HG02938 (cell line): ENCODE measurements at regions not wholly inside any gene's neighbourhood (a gene's known extent, or its start where the extent isn't known, plus 50 kb on each side); places are given as distances from the start of the nearest gene placed in this dataset.

ENCODE experiments used
- ATAC-seq: cut with Tn5 transposase; IDR thresholded peaks from one replicate; pipeline ENCODE4 v1.9.1; 2021; ENCODE audit warnings: mild to moderate bottlenecking, moderate library complexity; ENCODE audit not compliant: unreplicated experiment

DNA sequence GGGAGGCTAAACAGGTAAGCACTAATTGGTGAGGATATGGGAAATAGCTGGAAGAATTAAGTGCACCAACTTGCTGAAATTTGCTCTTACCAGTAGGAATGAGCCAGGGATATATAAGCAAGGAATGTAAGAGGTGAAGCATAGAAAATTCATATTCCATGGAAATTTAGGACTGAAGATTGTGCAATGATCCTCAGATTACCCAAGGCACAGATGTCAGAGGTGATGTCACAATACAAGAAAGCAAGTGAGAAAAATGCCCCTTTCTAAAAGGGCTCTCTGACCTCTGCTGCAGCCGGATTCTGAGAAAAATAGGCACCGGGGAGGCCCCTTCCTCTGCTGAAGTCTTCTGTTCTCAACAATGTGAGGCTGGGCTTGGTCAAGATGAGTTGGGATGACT lies 112.3 kb upstream of the ZNF678 start:
- ATAC-seq, result no peak

DNA sequence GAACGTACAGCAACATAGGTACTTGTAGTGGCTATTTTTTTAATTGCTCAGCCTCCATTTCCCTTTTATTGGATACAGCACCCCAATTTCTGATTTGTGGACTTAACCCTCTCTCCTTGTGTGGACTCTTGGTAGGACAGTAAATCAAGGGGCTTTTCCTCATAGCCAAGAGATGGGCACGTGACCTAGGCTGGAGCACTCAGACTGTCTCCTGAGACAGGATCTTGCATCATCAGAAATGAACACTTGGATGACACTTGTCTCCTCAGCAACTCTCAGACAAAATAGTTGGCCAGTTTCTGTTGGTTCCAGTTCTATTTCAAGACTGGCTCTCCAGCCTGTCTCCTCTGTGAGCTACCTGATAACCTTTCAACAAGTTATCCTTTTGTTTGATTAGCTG lies 112.9 kb upstream of the ZNF678 start:
- no peak for ATAC-seq

- ATAC-seq, result no peak
Observed at GRCh38 chr1:227449741-227450441, 113.5 kb upstream of the ZNF678 start.

- peak; percentile 63 for ATAC-seq
Observed at GRCh38 chr1:227449051-227449450, 114.3 kb upstream of the ZNF678 start.

GRCh38 chr1:227447531-227447990 lies 115.8 kb upstream of the ZNF678 start:
- no peak for ATAC-seq

GRCh38 chr1:227445746-227446145 lies 117.6 kb upstream of the ZNF678 start:
- ATAC-seq, result no peak

- ATAC-seq, result no peak
Observed at GRCh38 chr1:227445092-227445674, 118.2 kb upstream of the ZNF678 start.

GRCh38 chr1:227440182-227440581 lies 121.9 kb upstream of the CDC42BPA start:
- ATAC-seq, result no peak

DNA sequence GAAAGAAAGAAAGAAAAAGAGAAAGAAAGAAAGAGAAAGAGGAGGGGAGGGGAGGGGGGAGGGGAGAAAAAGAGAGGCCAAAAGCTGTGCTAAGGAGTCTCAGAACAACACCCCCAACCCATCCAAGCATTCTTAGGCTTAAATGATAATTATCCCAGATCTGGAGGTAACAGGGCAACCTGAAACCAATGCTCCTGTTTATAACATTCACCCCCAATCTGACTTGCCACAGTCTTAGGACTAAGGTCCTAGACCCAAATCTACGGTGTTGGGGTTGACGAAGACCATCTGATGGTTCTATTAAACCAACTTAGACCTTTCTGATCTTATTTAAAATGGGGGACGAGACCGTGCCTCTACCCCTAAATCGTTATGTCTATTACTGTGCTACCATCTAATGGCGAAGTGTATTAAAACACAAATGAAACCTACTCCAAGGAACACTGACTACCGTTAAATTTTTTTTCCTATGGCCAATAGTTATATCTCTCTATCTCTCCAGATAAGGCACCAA lies 119.3 kb upstream of the CDC42BPA start:
- no peak for ATAC-seq

- ATAC-seq, result no peak
Observed at GRCh38 chr1:227434808-227435444, 116.6 kb upstream of the CDC42BPA start.

GRCh38 chr1:227433663-227434341 lies 115.5 kb upstream of the CDC42BPA start:
- no peak for ATAC-seq

DNA sequence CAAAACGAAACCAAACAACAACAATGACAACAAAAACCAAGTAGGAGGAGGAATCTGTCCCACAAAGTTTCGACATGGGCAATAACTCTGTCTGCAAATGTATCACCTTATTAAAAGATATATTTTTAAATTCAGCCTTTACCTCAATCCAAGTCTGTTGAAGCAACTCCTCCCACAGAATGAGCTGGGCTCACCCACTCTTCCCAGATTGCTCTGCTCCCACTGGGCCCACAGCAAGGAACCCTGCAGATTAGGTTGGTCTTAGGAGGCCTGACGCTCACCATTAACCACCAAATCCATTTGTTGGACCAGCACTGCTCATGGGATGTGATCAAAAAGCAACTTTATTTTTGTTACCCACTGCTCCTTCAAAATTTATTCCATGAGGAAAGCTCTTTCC lies 114.7 kb upstream of the CDC42BPA start:
- no peak for ATAC-seq

- ATAC-seq, result no peak
Observed at GRCh38 chr1:227432181-227432535, 113.9 kb upstream of the CDC42BPA start.

- no peak for ATAC-seq
Observed at GRCh38 chr1:227429447-227430359, 111.4 kb upstream of the CDC42BPA start.

DNA sequence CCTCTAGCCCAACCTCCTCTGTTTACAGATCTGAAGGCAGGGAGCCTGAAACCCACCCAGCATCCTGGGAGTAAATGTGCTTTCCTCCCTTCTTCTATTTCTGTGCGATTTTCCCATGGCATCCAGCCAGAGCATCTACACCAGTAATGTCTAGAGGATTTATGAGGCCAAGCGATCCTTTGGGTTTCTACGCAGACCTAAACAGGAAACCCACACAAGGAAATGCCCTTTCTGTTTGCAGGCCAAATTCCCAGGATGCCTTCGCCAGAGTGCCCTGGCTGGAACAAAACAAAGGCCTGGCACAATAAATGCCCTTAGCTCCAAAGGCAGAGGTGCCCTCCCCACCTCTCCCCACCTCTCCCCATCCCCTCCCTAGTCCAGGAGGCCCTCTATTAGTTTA lies 110.5 kb upstream of the CDC42BPA start:
- no peak for ATAC-seq

GRCh38 chr1:227427411-227427810 lies 109.1 kb upstream of the CDC42BPA start:
- no peak for ATAC-seq

GRCh38 chr1:227424953-227425352 lies 106.7 kb upstream of the CDC42BPA start:
- no peak for ATAC-seq

GRCh38 chr1:227424159-227424680 lies 105.9 kb upstream of the CDC42BPA start:
- ATAC-seq, result no peak

- no peak for ATAC-seq
Observed at GRCh38 chr1:227422581-227422980, 104.3 kb upstream of the CDC42BPA start.

DNA sequence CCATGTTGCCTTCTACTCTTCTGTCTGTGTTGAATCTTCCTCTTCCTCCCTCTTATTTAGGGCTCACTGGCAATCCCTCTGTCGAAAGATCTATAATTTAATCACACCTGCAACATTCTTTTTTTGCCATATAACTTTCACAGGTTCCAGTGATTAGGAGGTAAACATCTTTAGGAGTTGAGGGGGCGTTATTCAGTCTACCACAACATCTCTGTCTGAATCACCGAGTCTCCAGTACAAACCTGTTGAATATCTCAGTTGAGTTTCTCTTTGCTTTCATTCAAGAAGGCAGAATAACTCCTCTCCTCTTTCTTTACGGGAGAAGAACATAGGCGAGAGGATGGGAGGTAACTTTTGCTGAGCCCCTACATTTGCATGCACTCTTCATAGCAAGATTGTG lies 101.9 kb upstream of the CDC42BPA start:
- ATAC-seq, result no peak
